Natural killer cell (primary cell): ENCODE measurements at regions not wholly inside any gene's neighbourhood (a gene's known extent, or its start where the extent isn't known, plus 50 kb on each side); places are given as distances from the start of the nearest gene placed in this dataset.

Experiments
- ATAC-seq, 3 donors: fragments of 150-1000 bp in 2 of 3; fragments of 200-7000 bp in 1 of 3; cut with Tn5 transposase; 1 replicate in 1 of 3; 2 replicates in 2 of 3; pipeline ENCODE4 v1.10.0; 2021; ENCODE audit warnings: mild to moderate bottlenecking in 2 of 3, moderate library complexity in 2 of 3
- DNase-seq, 2 donors: peaks; one replicate each; pipeline versions ENCODE4 v3.0.0 to v3.0.0-alpha.2; 2013 to 2021; ENCODE audit warnings: mixed read lengths in 1 of 2
- H3K27ac ChIP-seq: one replicate; pipeline ENCODE4 v1.5.1; 2013; ENCODE audit warnings: mild to moderate bottlenecking, low read length
- H3K27me3 ChIP-seq: one replicate; pipeline ENCODE4 v1.6.1; 2013; ENCODE audit warnings: low read length; ENCODE audit not compliant: control insufficient read depth, insufficient read depth
- H3K36me3 ChIP-seq: one replicate; pipeline ENCODE4 v1.6.1; 2013; ENCODE audit warnings: low read length; ENCODE audit not compliant: control insufficient read depth, insufficient read depth
- H3K4me1 ChIP-seq: one replicate; pipeline ENCODE4 v1.6.1; 2013; ENCODE audit warnings: low read length; ENCODE audit not compliant: control insufficient read depth, insufficient read depth
- H3K4me3 ChIP-seq: one replicate; pipeline ENCODE4 v1.5.1; 2013; ENCODE audit warnings: low read length
- H3K9me3 ChIP-seq: one replicate; pipeline ENCODE4 v1.6.1; 2013; ENCODE audit warnings: low read length; ENCODE audit not compliant: control insufficient read depth, insufficient read depth
- H3K27ac Mint-ChIP-seq, 2 donors: one replicate each; pipeline ENCODE4 v1.8.0; 2022; ENCODE audit warnings: mild to moderate bottlenecking in 2 of 2, mixed read lengths in 2 of 2, moderate library complexity in 1 of 2
- H3K27me3 Mint-ChIP-seq, 2 donors: one replicate each; pipeline ENCODE4 v1.8.0; 2022; ENCODE audit warnings: low read depth in 2 of 2, mixed read lengths in 2 of 2
- H3K36me3 Mint-ChIP-seq: one replicate; pipeline ENCODE4 v1.8.0; 2022; ENCODE audit warnings: mixed read lengths
- H3K4me1 Mint-ChIP-seq, 2 donors: one replicate each; pipeline ENCODE4 v1.8.0; 2022; ENCODE audit warnings: mixed read lengths in 2 of 2
- H3K4me3 Mint-ChIP-seq: one replicate; pipeline ENCODE4 v1.8.0; 2022; ENCODE audit warnings: mild to moderate bottlenecking, moderate library complexity, mixed read lengths
- H3K9me3 Mint-ChIP-seq, 2 donors: one replicate each; pipeline ENCODE4 v1.8.0; 2022; ENCODE audit warnings: mixed read lengths in 2 of 2
- CTCF ChIP-seq: fragments of 200-600 bp; IDR thresholded peaks from one replicate; pipeline ENCODE4 v1.8.0; 2022; ENCODE audit warnings: antibody characterized with exemption
- WGBS: methylation state at CpG from one replicate; pipeline ENCODE4 v1.1.7; 2013; ENCODE audit warnings: missing lambda C conversion rate; ENCODE audit not compliant: insufficient coverage; 5-methylcytosine and 5-hydroxymethylcytosine counted together
- intact Hi-C: fragments of 100-400 bp; cut with micrococcal nuclease; formaldehyde crosslinking; loops from one replicate; pipeline ENCODE4 v1.14.2; 2022

- no peaks in the 10 kb centered on the region for H3K4me1 Mint-ChIP-seq
- intact Hi-C loops = no loop called here
- no peak overlapping the region for H3K4me3 Mint-ChIP-seq
- no peaks in the 10 kb centered on the region for H3K9me3 Mint-ChIP-seq
- H3K4me3 ChIP-seq = no peak overlapping the region
- DNase-seq = no peak
- H3K27me3 ChIP-seq = no peaks in the 10 kb centered on the region
- H3K36me3 ChIP-seq = no peaks in the 10 kb centered on the region
- H3K27ac ChIP-seq = no peak overlapping the region
- TF ChIP-seq CTCF = no peak
- no peaks in the 10 kb centered on the region for H3K36me3 Mint-ChIP-seq
- no peak for ATAC-seq
- no peaks in the 10 kb centered on the region for H3K9me3 ChIP-seq
- 100% methylated on average over 1 of the region's 1 CpG for WGBS
- no peak overlapping the region for H3K27ac Mint-ChIP-seq
- H3K27me3 Mint-ChIP-seq = peaks cover 0 to 6% of the 10 kb centered on the region in 2 donors
- no peaks in the 10 kb centered on the region for H3K4me1 ChIP-seq
Observed at GRCh38 chr1:100622506-100622905, 84.6 kb downstream of the GPR88 start.

- Mint-ChIP-seq H3K36me3 (no peaks in the 10 kb centered on the region), H3K4me1 (no peaks in the 10 kb centered on the region), H3K9me3 (no peaks in the 10 kb centered on the region), H3K27ac (no peak overlapping the region), H3K4me3 (no peak overlapping the region), H3K27me3 (peaks cover 0 to 6% of the 10 kb centered on the region in 2 donors)
- ATAC-seq (no peak), DNase-seq (no peak)
- no peaks in the 10 kb centered on the region for H3K36me3 ChIP-seq
- H3K4me1 ChIP-seq = no peaks in the 10 kb centered on the region
- H3K9me3 ChIP-seq = no peaks in the 10 kb centered on the region
- 57% methylated on average over 3 of the region's 5 CpGs for WGBS
- H3K4me3 ChIP-seq = no peak overlapping the region
- H3K27ac ChIP-seq = no peak overlapping the region
- TF ChIP-seq CTCF = no peak
- H3K27me3 ChIP-seq = no peaks in the 10 kb centered on the region
- intact Hi-C loops = no loop called here
Observed at GRCh38 chr1:100622966-100623762, 85.2 kb downstream of the GPR88 start.

GRCh38 chr1:100624886-100625610, 87.1 kb downstream of the GPR88 start:
- Histone ChIP-seq H3K27ac (no peak overlapping the region), H3K27me3 (no peaks in the 10 kb centered on the region), H3K9me3 (no peaks in the 10 kb centered on the region), H3K4me1 (no peaks in the 10 kb centered on the region), H3K36me3 (no peaks in the 10 kb centered on the region), H3K4me3 (no peak overlapping the region)
- Mint-ChIP-seq H3K9me3 (no peaks in the 10 kb centered on the region), H3K27ac (no peak overlapping the region), H3K4me1 (no peaks in the 10 kb centered on the region), H3K36me3 (no peaks in the 10 kb centered on the region), H3K27me3 (peaks cover 0 to 2% of the 10 kb centered on the region in 2 donors), H3K4me3 (no peak overlapping the region)
- intact Hi-C loops = no loop called here
- no peak for ATAC-seq
- no peak for TF ChIP-seq CTCF
- WGBS = 93% methylated on average over 8 of the region's 9 CpGs
- DNase-seq = no peak
